ENCODE measurements at regions not wholly inside any gene's neighbourhood (a gene's known extent, or its start where the extent isn't known, plus 50 kb on each side); places are given as distances from the start of the nearest gene placed in this dataset.

- no peak overlapping the region for H3K4me3 Mint-ChIP-seq
- DNase-seq = no peak
- peaks cover 6 to 14% of the 10 kb centered on the region in 2 donors for H3K4me1 Mint-ChIP-seq (ENCODE audit: low read depth in 2 of 2)
- ATAC-seq (replicated peaks) = no peak
- H3K36me3 Mint-ChIP-seq (ENCODE audit: insufficient read depth) = no peaks in the 10 kb centered on the region
- H3K27me3 Mint-ChIP-seq = peaks cover 19 to 34% of the 10 kb centered on the region in 2 donors
- no peak overlapping the region for H3K27ac Mint-ChIP-seq
- H3K9me3 Mint-ChIP-seq = peaks cover 0 to 8% of the 10 kb centered on the region in 2 donors
Observed at GRCh38 chr16:66295761-66296546, 70.5 kb upstream of the CDH5 start.

GRCh38 chr16:66295213-66295612, 71.3 kb upstream of the CDH5 start:
- Mint-ChIP-seq H3K4me3 (no peak overlapping the region), H3K36me3 (ENCODE audit: insufficient read depth) (no peaks in the 10 kb centered on the region), H3K4me1 (ENCODE audit: low read depth in 2 of 2) (peaks cover 6 to 12% of the 10 kb centered on the region in 2 donors), H3K27me3 (peaks cover 20 to 34% of the 10 kb centered on the region in 2 donors), H3K27ac (no peak overlapping the region), H3K9me3 (peaks cover 0 to 8% of the 10 kb centered on the region in 2 donors)
- no peak for DNase-seq
- ATAC-seq (replicated peaks) = no peak

GRCh38 chr16:66294507-66294906, 72.0 kb upstream of the CDH5 start:
- H3K4me3 Mint-ChIP-seq = no peak overlapping the region
- no peak overlapping the region for H3K27ac Mint-ChIP-seq
- peaks cover 5 to 6% of the 10 kb centered on the region in 2 donors for H3K4me1 Mint-ChIP-seq (ENCODE audit: low read depth in 2 of 2)
- H3K9me3 Mint-ChIP-seq = peaks cover 0 to 7% of the 10 kb centered on the region in 2 donors
- H3K27me3 Mint-ChIP-seq = peaks cover 20 to 34% of the 10 kb centered on the region in 2 donors
- DNase-seq = no peak
- H3K36me3 Mint-ChIP-seq (ENCODE audit: insufficient read depth) = no peaks in the 10 kb centered on the region
- ATAC-seq (replicated peaks) = no peak

GRCh38 chr16:66293932-66294331, 72.6 kb upstream of the CDH5 start:
- Mint-ChIP-seq H3K4me1 (ENCODE audit: low read depth in 2 of 2) (peaks cover 0 to under 1% of the 10 kb centered on the region in 2 donors), H3K4me3 (no peak overlapping the region), H3K9me3 (peaks cover 0 to 1% of the 10 kb centered on the region in 2 donors), H3K27ac (no peak overlapping the region), H3K36me3 (ENCODE audit: insufficient read depth) (no peaks in the 10 kb centered on the region), H3K27me3 (peaks cover 20 to 34% of the 10 kb centered on the region in 2 donors)
- DNase-seq (no peak), ATAC-seq (replicated peaks) (no peak)

- Mint-ChIP-seq H3K9me3 (no peaks in the 10 kb centered on the region), H3K36me3 (ENCODE audit: insufficient read depth) (no peaks in the 10 kb centered on the region), H3K27me3 (peaks cover 20 to 34% of the 10 kb centered on the region in 2 donors), H3K4me3 (no peak overlapping the region), H3K27ac (no peak overlapping the region), H3K4me1 (ENCODE audit: low read depth in 2 of 2) (no peaks in the 10 kb centered on the region)
- DNase-seq = no peak
- ATAC-seq (replicated peaks) = no peak
Observed at GRCh38 chr16:66293207-66293735, 73.2 kb upstream of the CDH5 start.

GRCh38 chr16:66292241-66292935, 74.1 kb upstream of the CDH5 start:
- no peaks in the 10 kb centered on the region for H3K4me1 Mint-ChIP-seq (ENCODE audit: low read depth in 2 of 2)

GRCh38 chr16:66291833-66292232, 74.7 kb upstream of the CDH5 start:
- Mint-ChIP-seq H3K4me1 (ENCODE audit: low read depth in 2 of 2) (no peaks in the 10 kb centered on the region), H3K27ac (no peak overlapping the region), H3K9me3 (no peaks in the 10 kb centered on the region), H3K27me3 (peaks cover 20 to 34% of the 10 kb centered on the region in 2 donors), H3K36me3 (ENCODE audit: insufficient read depth) (no peaks in the 10 kb centered on the region), H3K4me3 (no peak overlapping the region)
- DNase-seq = no peak
- ATAC-seq (replicated peaks) = no peak

More at GRCh38 chr16:66292241-66292935, 74.1 kb upstream of the CDH5 start:
- Mint-ChIP-seq H3K27ac (no peak overlapping the region), H3K9me3 (no peaks in the 10 kb centered on the region), H3K36me3 (ENCODE audit: insufficient read depth) (no peaks in the 10 kb centered on the region), H3K27me3 (peaks cover 20 to 34% of the 10 kb centered on the region in 2 donors), H3K4me3 (no peak overlapping the region)
- no peak for ATAC-seq (replicated peaks)
- no peak for DNase-seq

GRCh38 chr16:66290431-66290830, 76.1 kb upstream of the CDH5 start:
- Mint-ChIP-seq H3K36me3 (ENCODE audit: insufficient read depth) (no peaks in the 10 kb centered on the region), H3K27me3 (peaks cover 20 to 26% of the 10 kb centered on the region in 2 donors), H3K4me1 (ENCODE audit: low read depth in 2 of 2) (no peaks in the 10 kb centered on the region), H3K27ac (no peak overlapping the region), H3K4me3 (no peak overlapping the region), H3K9me3 (no peaks in the 10 kb centered on the region)
- DNase-seq (no peak), ATAC-seq (replicated peaks) (no peak)

GRCh38 chr16:66289986-66290385, 76.5 kb upstream of the CDH5 start:
- Mint-ChIP-seq H3K27me3 (peaks cover 20 to 23% of the 10 kb centered on the region in 2 donors), H3K4me1 (ENCODE audit: low read depth in 2 of 2) (no peaks in the 10 kb centered on the region), H3K9me3 (no peaks in the 10 kb centered on the region), H3K27ac (no peak overlapping the region), H3K36me3 (ENCODE audit: insufficient read depth) (no peaks in the 10 kb centered on the region), H3K4me3 (no peak overlapping the region)
- DNase-seq (no peak), ATAC-seq (replicated peaks) (no peak)

- H3K27ac Mint-ChIP-seq = no peak overlapping the region
Observed at GRCh38 chr16:66289051-66289680, 77.3 kb upstream of the CDH5 start.

GRCh38 chr16:66287926-66288325, 78.6 kb upstream of the CDH5 start:
- ATAC-seq (replicated peaks) = no peak
- no peaks in the 10 kb centered on the region for H3K9me3 Mint-ChIP-seq
- H3K4me1 Mint-ChIP-seq (ENCODE audit: low read depth in 2 of 2) = no peaks in the 10 kb centered on the region
- H3K36me3 Mint-ChIP-seq (ENCODE audit: insufficient read depth) = no peaks in the 10 kb centered on the region
- no peak overlapping the region for H3K4me3 Mint-ChIP-seq
- peak overlapping the region in 1 of 2 donors; percentile 22 for H3K27ac Mint-ChIP-seq
- DNase-seq = no peak
- peaks cover 10 to 14% of the 10 kb centered on the region in 2 donors for H3K27me3 Mint-ChIP-seq

More at GRCh38 chr16:66289051-66289680, 77.3 kb upstream of the CDH5 start:
- Mint-ChIP-seq H3K27me3 (peaks cover 20 to 22% of the 10 kb centered on the region in 2 donors), H3K4me3 (no peak overlapping the region), H3K9me3 (no peaks in the 10 kb centered on the region), H3K36me3 (ENCODE audit: insufficient read depth) (no peaks in the 10 kb centered on the region), H3K4me1 (ENCODE audit: low read depth in 2 of 2) (no peaks in the 10 kb centered on the region)
- DNase-seq (no peak), ATAC-seq (replicated peaks) (no peak)

- Mint-ChIP-seq H3K36me3 (ENCODE audit: insufficient read depth) (no peaks in the 10 kb centered on the region), H3K27me3 (peaks cover 9% of the 10 kb centered on the region in 2 donors), H3K27ac (peak overlapping the region in 1 of 2 donors; percentile 22), H3K9me3 (no peaks in the 10 kb centered on the region), H3K4me1 (ENCODE audit: low read depth in 2 of 2) (no peaks in the 10 kb centered on the region), H3K4me3 (no peak overlapping the region)
- DNase-seq (no peak), ATAC-seq (replicated peaks) (no peak)
Observed at GRCh38 chr16:66287416-66287815, 79.1 kb upstream of the CDH5 start.

- ATAC-seq (replicated peaks) (no peak), DNase-seq (no peak)
- H3K9me3 Mint-ChIP-seq = no peaks in the 10 kb centered on the region
- peaks cover 5 to 13% of the 10 kb centered on the region in 2 donors for H3K27me3 Mint-ChIP-seq
- H3K4me3 Mint-ChIP-seq = no peak overlapping the region
- no peaks in the 10 kb centered on the region for H3K36me3 Mint-ChIP-seq (ENCODE audit: insufficient read depth)
- no peaks in the 10 kb centered on the region for H3K4me1 Mint-ChIP-seq (ENCODE audit: low read depth in 2 of 2)
- no peak overlapping the region for H3K27ac Mint-ChIP-seq
Observed at GRCh38 chr16:66286527-66286926, 80.0 kb upstream of the CDH5 start.
